ENCODE measurements at regions not wholly inside any gene's neighbourhood (a gene's known extent, or its start where the extent isn't known, plus 50 kb on each side); places are given as distances from the start of the nearest gene placed in this dataset.

- TF ChIP-seq CTCF (IDR thresholded peaks at IDR 0.05; ENCODE audit: poor library complexity) (no peak), EZH2 (IDR thresholded peaks at IDR 0.05; ENCODE audit: borderline replicate concordance) (no peak), EZH2phosphoT487 (IDR thresholded peaks at IDR 0.05; ENCODE audit: low read depth, severe bottlenecking, unreplicated experiment) (no peak)
These were observed 244.6 kb downstream of the DMRT2 start for GRCh38 chr9:1294641-1295258.

Measured in hepatocyte (in vitro differentiated cells).